IMR-90 (cell line): ENCODE measurements at regions not wholly inside any gene's neighbourhood (a gene's known extent, or its start where the extent isn't known, plus 50 kb on each side); places are given as distances from the start of the nearest gene placed in this dataset.

Experiments used
- CEBPB ChIP-seq: IDR thresholded peaks from 2 replicates; pipeline ENCODE4 v1.6.1; 2012; ENCODE audit warnings: low read depth, low read length, improper control_type of control experiment
- CTCF ChIP-seq: conservative IDR thresholded peaks from 2 replicates; pipeline ENCODE4 v1.5.1; 2012; ENCODE audit warnings: mild to moderate bottlenecking, low read depth, low read length, improper control_type of control experiment
- MAZ ChIP-seq: IDR thresholded peaks from 2 replicates; pipeline ENCODE4 v1.6.1; 2012; ENCODE audit warnings: low read depth, mild to moderate bottlenecking, low read length, improper control_type of control experiment, moderate library complexity, borderline replicate concordance
- NFE2L2 ChIP-seq: fragments of 150-350 bp; IDR thresholded peaks from 2 replicates; pipeline ENCODE4 v1.6.1; 2016; ENCODE audit warnings: low read depth, mild to moderate bottlenecking, low read length

DNA sequence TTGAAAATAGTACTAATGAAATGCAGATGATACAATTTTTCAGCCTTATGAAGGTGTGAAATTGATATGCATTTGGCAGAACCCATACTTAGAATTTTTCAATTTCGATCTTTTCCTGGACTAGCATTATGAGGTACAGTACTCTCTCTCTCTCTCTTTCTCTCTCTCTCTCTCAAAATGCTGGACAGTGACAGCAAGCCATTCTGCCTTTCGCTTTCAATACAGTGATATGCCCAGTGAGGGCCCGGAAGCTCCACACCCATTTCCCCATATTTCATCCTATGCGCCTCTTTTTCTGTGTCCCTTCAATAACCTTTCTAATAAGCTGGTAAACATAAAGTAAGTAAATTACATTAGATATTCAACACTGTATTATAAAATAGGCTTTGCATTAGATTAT lies 595.0 kb upstream of the UBE2E2 start:
- TF ChIP-seq CTCF (no peak), NFE2L2 (no peak), CEBPB (no peak), MAZ (no peak)
